ENCODE measurements at regions not wholly inside any gene's neighbourhood (a gene's known extent, or its start where the extent isn't known, plus 50 kb on each side); places are given as distances from the start of the nearest gene placed in this dataset.

DNA sequence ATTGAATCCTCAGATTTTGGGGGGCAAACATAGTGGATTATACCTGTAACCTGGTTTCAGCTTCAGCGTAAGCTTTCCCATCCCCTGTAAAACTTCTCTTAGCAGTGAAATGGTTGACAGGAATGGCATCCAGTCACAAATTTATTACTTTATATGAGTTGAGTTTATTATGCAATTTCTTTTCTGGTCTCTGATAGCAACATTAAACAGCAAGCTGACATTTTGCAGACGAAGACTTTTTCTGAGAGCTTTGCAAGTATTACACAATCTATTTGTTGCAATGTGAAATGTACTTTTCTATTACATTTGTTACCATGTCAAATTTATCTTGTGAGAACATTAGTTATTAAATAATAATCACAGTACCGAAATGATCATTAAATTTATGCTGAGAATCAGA lies 60.6 kb downstream of the GSPT2 start:
- TF ChIP-seq ZBED1 (IDR thresholded peaks at IDR 0.05; ENCODE audit: borderline replicate concordance) (no peak), EGR1 (IDR thresholded peaks at IDR 0.05; ENCODE audit: borderline replicate concordance in 1 of 2, low read depth in 2 of 2, low read length in 2 of 2) (no peak), GABPA (IDR thresholded peaks at IDR 0.05; ENCODE audit: low read depth) (no peak), NRF1 (conservative IDR thresholded peaks at IDR 0.05; ENCODE audit: low read depth, low read length) (no peak), NFYB (IDR thresholded peaks at IDR 0.05; ENCODE audit: insufficient read depth, low read depth, low read length) (no peak), STAT1 (conservative IDR thresholded peaks at IDR 0.05) (no peak), ZSCAN29 (IDR thresholded peaks at IDR 0.05) (no peak)
- TF ChIP-seq, protein P1, sequence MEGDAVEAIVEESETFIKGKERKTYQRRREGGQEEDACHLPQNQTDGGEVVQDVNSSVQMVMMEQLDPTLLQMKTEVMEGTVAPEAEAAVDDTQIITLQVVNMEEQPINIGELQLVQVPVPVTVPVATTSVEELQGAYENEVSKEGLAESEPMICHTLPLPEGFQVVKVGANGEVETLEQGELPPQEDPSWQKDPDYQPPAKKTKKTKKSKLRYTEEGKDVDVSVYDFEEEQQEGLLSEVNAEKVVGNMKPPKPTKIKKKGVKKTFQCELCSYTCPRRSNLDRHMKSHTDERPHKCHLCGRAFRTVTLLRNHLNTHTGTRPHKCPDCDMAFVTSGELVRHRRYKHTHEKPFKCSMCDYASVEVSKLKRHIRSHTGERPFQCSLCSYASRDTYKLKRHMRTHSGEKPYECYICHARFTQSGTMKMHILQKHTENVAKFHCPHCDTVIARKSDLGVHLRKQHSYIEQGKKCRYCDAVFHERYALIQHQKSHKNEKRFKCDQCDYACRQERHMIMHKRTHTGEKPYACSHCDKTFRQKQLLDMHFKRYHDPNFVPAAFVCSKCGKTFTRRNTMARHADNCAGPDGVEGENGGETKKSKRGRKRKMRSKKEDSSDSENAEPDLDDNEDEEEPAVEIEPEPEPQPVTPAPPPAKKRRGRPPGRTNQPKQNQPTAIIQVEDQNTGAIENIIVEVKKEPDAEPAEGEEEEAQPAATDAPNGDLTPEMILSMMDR (IDR thresholded peaks at IDR 0.05 in 2 of 3, conservative IDR thresholded peaks at IDR 0.05 in 1 of 3; ENCODE audit: control insufficient read depth in 2 of 3, extremely low read depth in 1 of 3, insufficient read depth in 1 of 3, low read depth in 3 of 3, low read length in 3 of 3) = no peak
- TF ChIP-seq, protein P2, sequence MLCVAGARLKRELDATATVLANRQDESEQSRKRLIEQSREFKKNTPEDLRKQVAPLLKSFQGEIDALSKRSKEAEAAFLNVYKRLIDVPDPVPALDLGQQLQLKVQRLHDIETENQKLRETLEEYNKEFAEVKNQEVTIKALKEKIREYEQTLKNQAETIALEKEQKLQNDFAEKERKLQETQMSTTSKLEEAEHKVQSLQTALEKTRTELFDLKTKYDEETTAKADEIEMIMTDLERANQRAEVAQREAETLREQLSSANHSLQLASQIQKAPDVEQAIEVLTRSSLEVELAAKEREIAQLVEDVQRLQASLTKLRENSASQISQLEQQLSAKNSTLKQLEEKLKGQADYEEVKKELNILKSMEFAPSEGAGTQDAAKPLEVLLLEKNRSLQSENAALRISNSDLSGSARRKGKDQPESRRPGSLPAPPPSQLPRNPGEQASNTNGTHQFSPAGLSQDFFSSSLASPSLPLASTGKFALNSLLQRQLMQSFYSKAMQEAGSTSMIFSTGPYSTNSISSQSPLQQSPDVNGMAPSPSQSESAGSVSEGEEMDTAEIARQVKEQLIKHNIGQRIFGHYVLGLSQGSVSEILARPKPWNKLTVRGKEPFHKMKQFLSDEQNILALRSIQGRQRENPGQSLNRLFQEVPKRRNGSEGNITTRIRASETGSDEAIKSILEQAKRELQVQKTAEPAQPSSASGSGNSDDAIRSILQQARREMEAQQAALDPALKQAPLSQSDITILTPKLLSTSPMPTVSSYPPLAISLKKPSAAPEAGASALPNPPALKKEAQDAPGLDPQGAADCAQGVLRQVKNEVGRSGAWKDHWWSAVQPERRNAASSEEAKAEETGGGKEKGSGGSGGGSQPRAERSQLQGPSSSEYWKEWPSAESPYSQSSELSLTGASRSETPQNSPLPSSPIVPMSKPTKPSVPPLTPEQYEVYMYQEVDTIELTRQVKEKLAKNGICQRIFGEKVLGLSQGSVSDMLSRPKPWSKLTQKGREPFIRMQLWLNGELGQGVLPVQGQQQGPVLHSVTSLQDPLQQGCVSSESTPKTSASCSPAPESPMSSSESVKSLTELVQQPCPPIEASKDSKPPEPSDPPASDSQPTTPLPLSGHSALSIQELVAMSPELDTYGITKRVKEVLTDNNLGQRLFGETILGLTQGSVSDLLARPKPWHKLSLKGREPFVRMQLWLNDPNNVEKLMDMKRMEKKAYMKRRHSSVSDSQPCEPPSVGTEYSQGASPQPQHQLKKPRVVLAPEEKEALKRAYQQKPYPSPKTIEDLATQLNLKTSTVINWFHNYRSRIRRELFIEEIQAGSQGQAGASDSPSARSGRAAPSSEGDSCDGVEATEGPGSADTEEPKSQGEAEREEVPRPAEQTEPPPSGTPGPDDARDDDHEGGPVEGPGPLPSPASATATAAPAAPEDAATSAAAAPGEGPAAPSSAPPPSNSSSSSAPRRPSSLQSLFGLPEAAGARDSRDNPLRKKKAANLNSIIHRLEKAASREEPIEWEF (IDR thresholded peaks at IDR 0.05; ENCODE audit: insufficient replicate concordance, low read depth, low read length) = no peak

Measured in GM12878 (cell line).